CD14-positive monocyte (primary cell): ENCODE measurements at regions not wholly inside any gene's neighbourhood (a gene's known extent, or its start where the extent isn't known, plus 50 kb on each side); places are given as distances from the start of the nearest gene placed in this dataset.

ENCODE experiments used
- DNase-seq, 3 donors: peaks; one replicate each; pipeline ENCODE4 v3.0.0-alpha.2; 2011 to 2022
- H2AFZ ChIP-seq: 2 replicates; pipeline ENCODE4 v1.6.0; 2012; ENCODE audit warnings: mild to moderate bottlenecking, low read depth, low read length, inconsistent platforms; ENCODE audit not compliant: insufficient read depth, poor library complexity, severe bottlenecking
- H3K27ac ChIP-seq, 2 donors: 1 replicate in 1 of 2; 2 replicates in 1 of 2; pipeline ENCODE4 v1.5.1; 2012 to 2013; ENCODE audit warnings: low read length in 2 of 2, control low read depth in 1 of 2, inconsistent platforms in 1 of 2, low read depth in 1 of 2, mild to moderate bottlenecking in 1 of 2
- H3K27me3 ChIP-seq, 2 donors: one replicate each; pipeline versions ENCODE4 v1.6.0 to v1.6.1; 2011 to 2013; ENCODE audit warnings: low read length in 2 of 2; ENCODE audit not compliant: control insufficient read depth in 2 of 2, insufficient read depth in 2 of 2
- H3K36me3 ChIP-seq, 2 donors: replicated peaks in 1 of 2; 1 replicate in 1 of 2; 2 replicates in 1 of 2; pipeline versions ENCODE4 v1.5.1 to v1.6.1; 2012 to 2013; ENCODE audit warnings: low read length in 2 of 2, control low read depth in 1 of 2, inconsistent platforms in 1 of 2, mild to moderate bottlenecking in 1 of 2; ENCODE audit not compliant: insufficient read depth in 2 of 2, control insufficient read depth in 1 of 2
- H3K4me1 ChIP-seq, 2 donors: 1 replicate in 1 of 2; 2 replicates in 1 of 2; pipeline versions ENCODE4 v1.5.1 to v1.6.1; 2012 to 2013; ENCODE audit warnings: low read length in 2 of 2, control low read depth in 1 of 2, inconsistent platforms in 1 of 2, mild to moderate bottlenecking in 1 of 2, moderate library complexity in 1 of 2; ENCODE audit not compliant: insufficient read depth in 2 of 2, control insufficient read depth in 1 of 2
- H3K4me2 ChIP-seq: replicated peaks from 2 replicates; pipeline ENCODE3; 2012; ENCODE audit warnings: low read length, moderate library complexity, mild to moderate bottlenecking; ENCODE audit not compliant: poor library complexity, severe bottlenecking; ENCODE audit errors: extremely low read depth
- H3K4me3 ChIP-seq, 3 experiments: fragments of 200-600 bp in 1 of 3; sonication (generic) in 1 of 3; replicated peaks in 1 of 3; 1 replicate in 2 of 3; 2 replicates in 1 of 3; pipeline ENCODE4 v1.5.1; 2011 to 2013; ENCODE audit warnings: low read length in 3 of 3, mild to moderate bottlenecking in 3 of 3, control low read depth in 2 of 3, low read depth in 2 of 3, inconsistent platforms in 1 of 3, moderate library complexity in 1 of 3
- H3K79me2 ChIP-seq: 2 replicates; pipeline ENCODE4 v1.6.0; 2012; ENCODE audit warnings: mild to moderate bottlenecking, control low read depth, inconsistent platforms, low read length, moderate library complexity; ENCODE audit not compliant: insufficient read depth
- H3K9ac ChIP-seq: 2 replicates; pipeline ENCODE4 v1.6.0; 2017; ENCODE audit warnings: low read length, mild to moderate bottlenecking; ENCODE audit not compliant: insufficient read depth, poor library complexity, severe bottlenecking
- H3K9me3 ChIP-seq, 2 donors: replicated peaks in 1 of 2; 1 replicate in 1 of 2; 2 replicates in 1 of 2; pipeline versions ENCODE4 v1.5.1 to v1.6.1; 2012 to 2013; ENCODE audit warnings: low read length in 2 of 2, control low read depth in 1 of 2; ENCODE audit not compliant: control insufficient read depth in 1 of 2, insufficient read depth in 1 of 2
- H4K20me1 ChIP-seq: 2 replicates; pipeline ENCODE4 v1.6.0; 2012; ENCODE audit warnings: mild to moderate bottlenecking, low read length, control low read depth, moderate library complexity; ENCODE audit not compliant: insufficient read depth
- H3K27ac Mint-ChIP-seq, 7 donors: one replicate each; pipeline ENCODE4 v1.8.0; 2020; ENCODE audit warnings: mild to moderate bottlenecking in 7 of 7, mixed read lengths in 7 of 7, moderate library complexity in 6 of 7, inconsistent platforms in 2 of 7
- H3K27me3 Mint-ChIP-seq, 3 donors: one replicate each; pipeline ENCODE4 v1.8.0; 2021 to 2022; ENCODE audit warnings: low read depth in 3 of 3, mild to moderate bottlenecking in 3 of 3, mixed read lengths in 3 of 3, moderate library complexity in 3 of 3, inconsistent platforms in 1 of 3
- H3K36me3 Mint-ChIP-seq, 2 donors: one replicate each; pipeline ENCODE4 v1.8.0; 2020; ENCODE audit warnings: mixed read lengths in 2 of 2, inconsistent platforms in 1 of 2, mild to moderate bottlenecking in 1 of 2
- H3K4me1 Mint-ChIP-seq: one replicate; pipeline ENCODE4 v1.8.0; 2020; ENCODE audit warnings: mild to moderate bottlenecking, mixed read lengths
- H3K4me3 Mint-ChIP-seq, 2 donors: one replicate each; pipeline ENCODE4 v1.8.0; 2020; ENCODE audit warnings: mild to moderate bottlenecking in 2 of 2, mixed read lengths in 2 of 2, moderate library complexity in 1 of 2
- H3K9me3 Mint-ChIP-seq, 7 donors: one replicate each; pipeline ENCODE4 v1.8.0; 2020 to 2022; ENCODE audit warnings: mixed read lengths in 7 of 7, mild to moderate bottlenecking in 6 of 7, moderate library complexity in 6 of 7, inconsistent platforms in 2 of 7
- WGBS: methylation state at CpG from one replicate; pipeline ENCODE4 v1.1.5; 2013; ENCODE audit warnings: missing lambda C conversion rate; ENCODE audit not compliant: insufficient coverage; 5-methylcytosine and 5-hydroxymethylcytosine counted together
- intact Hi-C, 2 donors: fragments of 100-400 bp; cut with micrococcal nuclease; formaldehyde crosslinking; loops; one replicate each; pipeline versions ENCODE4 v1.15.0 to v1.15.1; 2023
- TF ChIP-seq, protein P1 (sequence below): fragments of 200-600 bp; IDR thresholded peaks from one replicate; pipeline ENCODE4 v1.8.0; 2022; ENCODE audit warnings: antibody characterized with exemption, mild to moderate bottlenecking

DNA sequence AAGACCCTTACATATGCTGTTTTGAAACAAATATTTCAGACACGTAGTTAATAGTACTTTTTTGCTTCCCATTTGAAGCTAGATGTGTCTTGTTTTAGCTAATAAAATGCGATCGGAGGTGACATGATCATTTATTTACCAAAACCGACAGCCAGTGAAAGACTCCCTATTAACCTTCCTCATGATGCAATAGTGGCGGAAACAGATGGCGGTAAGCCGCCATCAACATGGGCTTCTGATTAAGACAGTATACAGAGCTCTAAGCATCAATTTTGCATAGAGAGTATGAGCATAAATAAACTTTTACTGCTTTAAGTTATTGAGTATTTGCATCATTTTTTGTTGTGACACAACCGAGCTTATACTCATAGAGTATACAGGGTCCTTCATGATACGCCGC lies 1282.4 kb upstream of the ADGRB3 start:
- no peak overlapping the region for H3K27ac Mint-ChIP-seq
- no peak for DNase-seq
- H3K27me3 ChIP-seq = no peaks in the 10 kb centered on the region
- no peaks in the 10 kb centered on the region for H3K4me1 ChIP-seq
- H3K27ac ChIP-seq = no peak overlapping the region
- TF ChIP-seq, protein P1, sequence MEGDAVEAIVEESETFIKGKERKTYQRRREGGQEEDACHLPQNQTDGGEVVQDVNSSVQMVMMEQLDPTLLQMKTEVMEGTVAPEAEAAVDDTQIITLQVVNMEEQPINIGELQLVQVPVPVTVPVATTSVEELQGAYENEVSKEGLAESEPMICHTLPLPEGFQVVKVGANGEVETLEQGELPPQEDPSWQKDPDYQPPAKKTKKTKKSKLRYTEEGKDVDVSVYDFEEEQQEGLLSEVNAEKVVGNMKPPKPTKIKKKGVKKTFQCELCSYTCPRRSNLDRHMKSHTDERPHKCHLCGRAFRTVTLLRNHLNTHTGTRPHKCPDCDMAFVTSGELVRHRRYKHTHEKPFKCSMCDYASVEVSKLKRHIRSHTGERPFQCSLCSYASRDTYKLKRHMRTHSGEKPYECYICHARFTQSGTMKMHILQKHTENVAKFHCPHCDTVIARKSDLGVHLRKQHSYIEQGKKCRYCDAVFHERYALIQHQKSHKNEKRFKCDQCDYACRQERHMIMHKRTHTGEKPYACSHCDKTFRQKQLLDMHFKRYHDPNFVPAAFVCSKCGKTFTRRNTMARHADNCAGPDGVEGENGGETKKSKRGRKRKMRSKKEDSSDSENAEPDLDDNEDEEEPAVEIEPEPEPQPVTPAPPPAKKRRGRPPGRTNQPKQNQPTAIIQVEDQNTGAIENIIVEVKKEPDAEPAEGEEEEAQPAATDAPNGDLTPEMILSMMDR = no peak
- WGBS = no CpG with 5 or more reads among the region's 10 CpGs
- no peaks in the 10 kb centered on the region for H3K4me1 Mint-ChIP-seq
- no peak overlapping the region for H3K4me3 Mint-ChIP-seq
- H4K20me1 ChIP-seq = no peaks in the 10 kb centered on the region
- no peak overlapping the region for H3K4me3 ChIP-seq
- no peak overlapping the region for H2AFZ ChIP-seq
- intact Hi-C loops = no loop called here
- no peaks in the 10 kb centered on the region for H3K36me3 ChIP-seq
- no peaks in the 10 kb centered on the region for H3K27me3 Mint-ChIP-seq
- no peaks in the 10 kb centered on the region for H3K79me2 ChIP-seq
- peaks cover 9 to 12% of the 10 kb centered on the region in 2 donors for H3K9me3 ChIP-seq
- H3K9ac ChIP-seq = no peak overlapping the region
- H3K36me3 Mint-ChIP-seq = no peaks in the 10 kb centered on the region
- H3K9me3 Mint-ChIP-seq = peaks cover 0 to 4% (median 0%) of the 10 kb centered on the region in 7 donors
- no peak overlapping the region for H3K4me2 ChIP-seq

DNA sequence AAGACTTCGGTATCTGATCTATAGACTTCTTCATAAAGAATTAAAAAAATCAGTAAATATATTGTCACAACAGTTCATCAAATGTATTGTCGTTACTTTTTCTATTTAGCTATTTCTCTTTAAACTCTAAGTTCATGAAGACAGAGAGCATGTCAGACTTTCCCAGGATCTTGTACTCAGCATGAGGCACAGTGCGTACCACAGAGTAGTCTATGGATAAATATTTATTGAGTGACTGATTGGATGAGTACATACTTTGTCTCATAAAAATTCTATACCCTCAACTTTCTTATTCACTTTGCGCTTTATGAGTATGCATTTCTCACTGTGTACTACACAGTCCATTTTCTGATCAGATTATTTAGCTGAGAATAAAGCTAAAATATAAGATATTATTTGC lies 1284.4 kb upstream of the ADGRB3 start:
- intact Hi-C loops = no loop called here
- Mint-ChIP-seq H3K27ac (no peak overlapping the region), H3K36me3 (no peaks in the 10 kb centered on the region), H3K4me3 (no peak overlapping the region), H3K27me3 (no peaks in the 10 kb centered on the region), H3K9me3 (peaks cover 0 to 16% (median 3%) of the 10 kb centered on the region in 7 donors), H3K4me1 (no peaks in the 10 kb centered on the region)
- no CpG with 5 or more reads among the region's 4 CpGs for WGBS
- Histone ChIP-seq H3K9ac (no peak overlapping the region), H3K79me2 (no peaks in the 10 kb centered on the region), H2AFZ (no peak overlapping the region), H3K4me2 (no peak overlapping the region), H3K9me3 (peaks cover 20 to 25% of the 10 kb centered on the region in 2 donors), H3K36me3 (no peaks in the 10 kb centered on the region), H3K27ac (no peak overlapping the region), H4K20me1 (no peaks in the 10 kb centered on the region), H3K4me3 (no peak overlapping the region), H3K4me1 (no peaks in the 10 kb centered on the region), H3K27me3 (no peaks in the 10 kb centered on the region)
- TF ChIP-seq, protein P1 = no peak
- no peak for DNase-seq
